ENCODE measurements at regions not wholly inside any gene's neighbourhood (a gene's known extent, or its start where the extent isn't known, plus 50 kb on each side); places are given as distances from the start of the nearest gene placed in this dataset.

DNA sequence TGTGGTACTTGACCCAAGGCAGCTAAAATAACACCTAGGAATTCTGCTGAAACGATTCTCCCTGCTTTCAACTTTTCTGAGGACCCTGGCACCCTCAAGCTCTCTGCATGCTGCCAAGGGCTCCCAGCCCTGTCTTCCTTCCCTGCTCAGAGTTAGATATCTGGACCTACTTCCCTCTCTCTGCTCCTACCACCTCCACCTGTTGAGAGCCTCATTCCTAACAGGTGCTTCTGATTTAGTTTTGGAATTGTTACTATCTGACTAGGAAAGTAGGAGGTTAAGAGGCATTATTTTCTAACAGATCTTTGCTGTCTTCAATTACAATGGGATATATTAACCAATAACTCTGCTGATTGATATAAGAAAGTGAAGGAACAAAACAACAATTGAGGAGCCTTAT is 253.8 kb downstream of the FZD1 start:
- no peak overlapping the region for H3K4me3 ChIP-seq (ENCODE audit: low read length)
- TF ChIP-seq, protein P1, sequence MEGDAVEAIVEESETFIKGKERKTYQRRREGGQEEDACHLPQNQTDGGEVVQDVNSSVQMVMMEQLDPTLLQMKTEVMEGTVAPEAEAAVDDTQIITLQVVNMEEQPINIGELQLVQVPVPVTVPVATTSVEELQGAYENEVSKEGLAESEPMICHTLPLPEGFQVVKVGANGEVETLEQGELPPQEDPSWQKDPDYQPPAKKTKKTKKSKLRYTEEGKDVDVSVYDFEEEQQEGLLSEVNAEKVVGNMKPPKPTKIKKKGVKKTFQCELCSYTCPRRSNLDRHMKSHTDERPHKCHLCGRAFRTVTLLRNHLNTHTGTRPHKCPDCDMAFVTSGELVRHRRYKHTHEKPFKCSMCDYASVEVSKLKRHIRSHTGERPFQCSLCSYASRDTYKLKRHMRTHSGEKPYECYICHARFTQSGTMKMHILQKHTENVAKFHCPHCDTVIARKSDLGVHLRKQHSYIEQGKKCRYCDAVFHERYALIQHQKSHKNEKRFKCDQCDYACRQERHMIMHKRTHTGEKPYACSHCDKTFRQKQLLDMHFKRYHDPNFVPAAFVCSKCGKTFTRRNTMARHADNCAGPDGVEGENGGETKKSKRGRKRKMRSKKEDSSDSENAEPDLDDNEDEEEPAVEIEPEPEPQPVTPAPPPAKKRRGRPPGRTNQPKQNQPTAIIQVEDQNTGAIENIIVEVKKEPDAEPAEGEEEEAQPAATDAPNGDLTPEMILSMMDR (conservative IDR thresholded peaks at IDR 0.05; ENCODE audit: low read length): no peak
- DNase-seq (ENCODE audit: low read depth): no peak

DNA sequence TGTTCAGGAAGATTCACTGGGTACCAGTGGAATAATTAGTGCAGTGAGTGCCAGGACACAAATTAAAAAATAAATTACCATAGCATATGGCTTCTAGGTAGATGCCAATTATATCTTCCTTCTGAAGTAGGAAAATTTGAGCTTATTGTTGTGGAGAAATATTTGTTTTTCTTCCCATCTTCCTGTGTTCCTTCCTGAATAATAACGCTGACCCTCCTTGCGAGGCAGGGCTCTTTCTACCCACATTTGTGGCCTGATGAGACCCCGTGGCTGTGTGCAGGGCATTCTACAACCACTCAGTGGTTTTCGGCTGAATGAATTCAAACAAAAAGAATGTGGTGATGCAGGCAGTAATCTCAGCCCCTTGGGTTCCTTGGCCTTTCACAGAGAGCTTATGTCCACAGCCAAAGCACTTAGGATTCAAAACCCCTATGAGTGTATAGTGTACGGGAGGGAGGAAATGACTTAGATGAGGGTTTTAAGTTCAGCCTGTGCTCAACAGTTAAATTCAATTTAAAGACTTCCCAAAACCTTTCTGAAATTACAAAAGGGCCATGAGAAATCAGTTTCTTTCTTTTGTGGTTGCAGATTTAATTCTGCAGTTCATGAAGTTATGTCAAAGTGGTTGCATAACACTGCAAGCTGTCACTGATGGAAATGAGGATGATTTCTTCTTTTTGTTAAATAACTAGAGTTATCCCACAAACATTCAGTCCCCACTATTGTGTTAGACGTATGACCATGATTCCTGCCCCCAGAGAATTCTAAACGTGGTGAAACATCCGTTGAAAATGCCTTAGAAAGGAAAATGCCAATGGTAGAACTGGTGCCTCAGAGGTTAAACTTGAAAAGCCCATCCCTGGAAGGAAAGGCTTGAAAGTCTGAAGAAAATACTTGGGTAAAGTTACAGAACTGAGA is 255.3 kb downstream of the FZD1 start:
- DNase-seq (ENCODE audit: low read depth): peak; percentile 4
- TF ChIP-seq, protein P1 (conservative IDR thresholded peaks at IDR 0.05; ENCODE audit: low read length): no peak
- H3K4me3 ChIP-seq (ENCODE audit: low read length): no peak overlapping the region

- DNase-seq (ENCODE audit: low read depth): no peak
- H3K4me3 ChIP-seq (ENCODE audit: low read length): no peak overlapping the region
Observed at GRCh38 chr7:91520645-91521044, 256.4 kb downstream of the FZD1 start.

DNA sequence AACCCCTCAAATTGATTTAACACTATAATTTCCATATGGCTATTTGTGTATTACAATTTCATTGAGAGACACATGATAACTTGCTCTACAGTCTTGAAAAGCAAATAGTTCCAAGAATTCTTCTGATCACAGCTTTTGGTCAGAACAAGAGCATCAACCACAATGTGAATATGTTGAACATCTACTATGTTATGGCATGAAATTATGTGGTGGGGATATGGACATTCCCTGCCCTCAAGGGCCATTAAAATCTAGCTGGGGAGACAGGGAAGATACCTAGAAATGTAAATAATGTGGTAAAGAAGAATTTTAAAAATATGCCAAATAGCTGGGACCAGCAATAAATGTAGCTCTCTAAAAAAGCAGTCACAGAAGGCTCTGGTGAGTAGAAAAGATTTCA is 262.2 kb downstream of the FZD1 start:
- TF ChIP-seq, protein P1 (conservative IDR thresholded peaks at IDR 0.05; ENCODE audit: low read length): no peak
- H3K4me3 ChIP-seq (ENCODE audit: low read length): no peak overlapping the region
- no peak for DNase-seq (ENCODE audit: low read depth)

More at GRCh38 chr7:91520645-91521044, 256.4 kb downstream of the FZD1 start:
- TF ChIP-seq, protein P1 (conservative IDR thresholded peaks at IDR 0.05; ENCODE audit: low read length): no peak

DNA sequence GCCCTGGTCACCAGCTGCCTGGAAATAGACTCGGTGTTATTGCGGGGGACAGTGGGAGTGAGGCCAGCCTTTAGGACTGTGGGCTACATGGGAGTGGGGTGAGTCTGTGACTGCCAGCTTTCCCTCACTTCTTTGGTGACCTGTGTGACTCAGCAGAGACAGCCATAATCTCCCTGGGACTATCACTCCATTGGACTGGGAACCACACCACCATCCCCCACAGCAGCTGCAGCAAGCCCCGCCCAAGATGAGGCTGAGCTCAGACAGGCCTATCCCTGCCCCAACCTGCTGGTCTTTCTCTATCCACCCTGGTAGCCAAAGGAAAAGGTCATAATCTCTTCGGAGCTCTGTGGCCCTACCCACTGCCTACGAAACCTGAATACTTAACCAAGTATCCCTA is 263.2 kb downstream of the FZD1 start:
- TF ChIP-seq, protein P1 (conservative IDR thresholded peaks at IDR 0.05; ENCODE audit: low read length): no peak
- no peak overlapping the region for H3K4me3 ChIP-seq (ENCODE audit: low read length)
- no peak for DNase-seq (ENCODE audit: low read depth)

DNA sequence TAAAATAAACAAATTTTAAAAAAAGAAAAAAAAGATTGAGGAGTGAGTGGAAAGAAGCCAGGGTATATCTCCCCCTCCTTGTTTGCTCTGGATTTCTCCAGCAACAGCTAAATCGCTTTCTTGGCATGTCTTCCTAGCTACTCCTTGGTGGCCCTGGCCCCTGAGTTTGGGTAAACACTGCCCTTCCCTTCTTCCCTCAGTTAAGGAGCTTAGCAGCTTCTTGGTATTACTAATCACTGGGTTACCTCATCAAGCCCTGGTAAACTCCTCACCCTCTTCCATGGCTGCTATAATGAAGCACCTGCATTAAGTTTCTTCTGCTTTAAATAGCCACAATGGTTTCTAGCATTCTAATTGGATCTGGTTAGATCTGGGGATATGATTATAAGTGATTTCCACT is 269.8 kb downstream of the FZD1 start:
- H3K4me3 ChIP-seq (ENCODE audit: low read length): no peak overlapping the region
- TF ChIP-seq, protein P1 (conservative IDR thresholded peaks at IDR 0.05; ENCODE audit: low read length): no peak
- no peak for DNase-seq (ENCODE audit: low read depth)

Measured in AG10803 (cell line).